GM06990 (cell line): ENCODE measurements at regions not wholly inside any gene's neighbourhood (a gene's known extent, or its start where the extent isn't known, plus 50 kb on each side); places are given as distances from the start of the nearest gene placed in this dataset.
A peak's percentile ranks its signal among the peaks of the same experiment; 100 is the strongest.

Source experiments
- DNase-seq: peaks from one replicate; pipeline ENCODE4 v3.0.0-alpha.2; 2011; ENCODE audit not compliant: insufficient read length; ENCODE audit errors: extremely low read depth
- H3K27me3 ChIP-seq: replicated peaks from 2 replicates; pipeline ENCODE4 v1.6.0; 2011; ENCODE audit warnings: low read length; ENCODE audit not compliant: control insufficient read depth, insufficient read depth
- H3K36me3 ChIP-seq: 2 replicates; pipeline ENCODE4 v1.5.1; 2011; ENCODE audit warnings: low read length; ENCODE audit not compliant: control insufficient read depth, insufficient read depth
- H3K4me3 ChIP-seq: replicated peaks from 2 replicates; pipeline ENCODE4 v1.5.1; 2011; ENCODE audit warnings: low read depth, mild to moderate bottlenecking, control low read depth, low read length
- TF ChIP-seq, protein P1 (sequence below): IDR thresholded peaks from 2 replicates; pipeline ENCODE4 v1.5.1; 2011; ENCODE audit warnings: low read length, control low read depth, mild to moderate bottlenecking, inconsistent platforms; ENCODE audit not compliant: insufficient read depth, poor library complexity, severe bottlenecking

DNA sequence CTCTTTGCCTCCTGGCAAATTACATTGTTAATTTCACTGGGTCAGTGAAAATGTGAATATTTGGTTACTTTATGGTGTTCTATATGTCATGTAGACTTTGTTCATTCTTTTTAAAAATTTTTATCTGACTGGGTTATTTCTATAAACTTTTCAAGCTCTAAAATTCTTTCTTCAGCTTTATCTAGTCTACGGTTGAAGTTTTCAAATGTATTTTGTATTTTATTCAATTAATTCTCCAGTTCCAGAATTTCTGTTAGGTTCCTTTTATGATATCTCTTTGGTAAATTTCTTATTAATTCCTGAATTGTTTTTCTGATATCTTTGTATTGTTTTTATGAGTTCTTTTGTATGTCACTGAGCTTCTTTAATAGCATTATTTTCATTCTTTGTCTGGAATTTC is 228.1 kb downstream of the LPIN1 start:
- no peaks in the 10 kb centered on the region for H3K27me3 ChIP-seq
- H3K36me3 ChIP-seq, result no peaks in the 10 kb centered on the region; the same call in 1 of the 2 replicates
- TF ChIP-seq, protein P1, sequence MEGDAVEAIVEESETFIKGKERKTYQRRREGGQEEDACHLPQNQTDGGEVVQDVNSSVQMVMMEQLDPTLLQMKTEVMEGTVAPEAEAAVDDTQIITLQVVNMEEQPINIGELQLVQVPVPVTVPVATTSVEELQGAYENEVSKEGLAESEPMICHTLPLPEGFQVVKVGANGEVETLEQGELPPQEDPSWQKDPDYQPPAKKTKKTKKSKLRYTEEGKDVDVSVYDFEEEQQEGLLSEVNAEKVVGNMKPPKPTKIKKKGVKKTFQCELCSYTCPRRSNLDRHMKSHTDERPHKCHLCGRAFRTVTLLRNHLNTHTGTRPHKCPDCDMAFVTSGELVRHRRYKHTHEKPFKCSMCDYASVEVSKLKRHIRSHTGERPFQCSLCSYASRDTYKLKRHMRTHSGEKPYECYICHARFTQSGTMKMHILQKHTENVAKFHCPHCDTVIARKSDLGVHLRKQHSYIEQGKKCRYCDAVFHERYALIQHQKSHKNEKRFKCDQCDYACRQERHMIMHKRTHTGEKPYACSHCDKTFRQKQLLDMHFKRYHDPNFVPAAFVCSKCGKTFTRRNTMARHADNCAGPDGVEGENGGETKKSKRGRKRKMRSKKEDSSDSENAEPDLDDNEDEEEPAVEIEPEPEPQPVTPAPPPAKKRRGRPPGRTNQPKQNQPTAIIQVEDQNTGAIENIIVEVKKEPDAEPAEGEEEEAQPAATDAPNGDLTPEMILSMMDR, result no peak
- H3K4me3 ChIP-seq, result no peak overlapping the region
- no peak for DNase-seq

DNA sequence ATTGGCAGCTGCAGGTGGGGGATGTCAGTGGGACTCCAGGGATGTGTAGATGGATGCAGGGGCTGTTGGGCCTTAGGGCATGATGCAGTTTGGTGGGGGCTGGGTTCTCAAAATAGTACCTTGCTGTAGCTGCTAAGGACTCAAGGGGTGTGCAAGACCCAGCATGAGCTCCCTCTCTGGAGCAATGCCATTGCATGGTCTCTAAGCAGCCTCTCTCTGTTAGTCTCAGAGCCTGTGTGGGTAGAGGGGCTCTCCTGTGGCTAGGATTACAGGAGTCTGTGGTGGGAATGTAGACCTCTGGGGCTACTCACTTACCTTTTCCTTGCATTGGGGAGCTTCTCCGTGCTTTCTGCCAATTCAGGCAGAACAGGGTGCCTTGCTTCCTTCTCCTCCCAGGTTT is 228.9 kb downstream of the LPIN1 start:
- Histone ChIP-seq H3K27me3 (no peaks in the 10 kb centered on the region), H3K36me3 (no peaks in the 10 kb centered on the region; the same call in 1 of the 2 replicates), H3K4me3 (no peak overlapping the region)
- no peak for DNase-seq
- TF ChIP-seq, protein P1, result no peak

DNA sequence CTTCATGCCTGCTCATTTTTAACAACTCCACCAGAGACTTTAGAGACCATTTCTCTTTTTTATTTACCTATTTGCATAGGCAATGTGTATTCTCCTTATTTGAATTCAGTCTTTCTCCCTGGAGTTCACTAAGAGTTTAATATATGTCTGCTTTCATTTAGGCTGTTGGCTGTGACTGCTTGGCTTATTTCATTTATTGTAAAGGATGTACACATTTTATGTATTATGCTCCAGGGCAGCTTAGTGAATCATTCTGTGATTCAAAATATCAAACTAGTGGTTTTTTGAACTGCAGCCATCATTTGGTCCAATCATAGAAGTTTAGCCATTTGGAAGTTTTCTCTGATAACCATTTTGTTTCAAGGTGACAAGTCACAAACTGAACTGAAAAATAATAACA is 229.6 kb downstream of the LPIN1 start:
- no peak overlapping the region for H3K4me3 ChIP-seq
- H3K27me3 ChIP-seq, result no peaks in the 10 kb centered on the region
- H3K36me3 ChIP-seq, result no peaks in the 10 kb centered on the region; the same call in 1 of the 2 replicates
- TF ChIP-seq, protein P1, result no peak
- no peak for DNase-seq

DNA sequence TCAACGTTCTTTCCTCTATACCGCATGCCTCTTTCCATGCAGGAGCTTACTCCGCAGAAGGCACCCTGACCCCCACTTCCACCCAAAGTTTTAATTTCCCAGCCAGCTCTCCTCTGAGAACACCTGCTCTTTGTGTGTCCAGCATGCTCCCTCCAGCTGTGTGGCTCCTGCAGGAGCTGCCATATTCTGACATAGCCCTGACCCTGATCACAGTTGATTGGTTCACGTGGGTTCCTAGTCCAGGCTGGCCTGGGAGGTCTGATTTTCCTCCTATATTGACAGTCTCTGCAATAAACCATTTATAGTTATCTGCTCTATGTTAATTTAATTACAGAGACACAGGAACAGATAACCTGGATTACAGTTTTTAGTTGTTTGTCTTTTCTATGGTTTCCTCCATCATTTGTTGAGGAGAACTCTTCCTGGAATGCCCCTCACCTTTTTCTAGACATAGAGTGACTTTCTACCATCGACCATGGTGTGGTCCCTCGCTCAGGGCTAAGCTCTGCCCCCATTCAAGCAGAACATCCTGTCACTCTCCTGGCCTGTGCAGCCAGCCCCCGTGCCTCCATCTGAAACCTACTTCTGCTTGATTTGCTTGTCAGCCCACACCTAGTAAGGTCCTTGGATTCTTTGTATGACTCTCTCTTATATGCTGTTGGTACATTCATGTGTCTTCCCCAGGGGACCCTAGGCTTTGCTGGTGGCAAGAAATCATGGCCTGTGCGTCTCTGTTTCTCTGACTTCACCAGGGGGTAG is 231.5 kb downstream of the LPIN1 start:
- peak; percentile 20 for DNase-seq
- TF ChIP-seq, protein P1, result no peak
- H3K27me3 ChIP-seq, result no peaks in the 10 kb centered on the region
- H3K4me3 ChIP-seq, result no peak overlapping the region
- no peaks in the 10 kb centered on the region; the same call in 1 of the 2 replicates for H3K36me3 ChIP-seq

DNA sequence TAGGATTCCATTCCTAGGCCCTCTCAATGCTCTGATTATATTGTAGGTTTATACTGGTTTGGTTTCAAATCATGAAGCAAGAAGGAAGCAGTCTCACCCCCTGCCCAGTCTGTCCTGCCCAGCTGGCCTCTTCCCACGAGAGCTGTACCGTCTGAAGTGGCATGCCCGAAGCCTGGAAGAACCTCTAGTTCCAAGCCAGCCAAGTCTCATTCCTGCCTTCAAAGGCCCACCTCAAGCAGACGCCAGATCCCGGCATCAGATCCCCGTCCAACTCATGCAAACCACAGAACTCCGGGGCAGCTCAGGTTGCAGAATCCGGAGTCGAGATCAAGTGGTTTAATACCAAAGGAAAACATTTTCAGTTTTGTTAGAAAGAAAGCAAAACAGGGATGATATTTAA is 234.4 kb downstream of the LPIN1 start:
- no peak for DNase-seq

More for the DNA sequence above, 234.4 kb downstream of the LPIN1 start:
- Histone ChIP-seq H3K4me3 (no peak overlapping the region), H3K36me3 (no peaks in the 10 kb centered on the region; the same call in 1 of the 2 replicates), H3K27me3 (no peaks in the 10 kb centered on the region)
- TF ChIP-seq, protein P1, result no peak
